ENCODE measurements at regions not wholly inside any gene's neighbourhood (a gene's known extent, or its start where the extent isn't known, plus 50 kb on each side); places are given as distances from the start of the nearest gene placed in this dataset.
"Not testable (repeated sequence)": the region's sequence is repeated elsewhere in the genome, so short reads cannot be mapped to it uniquely, and the experiment has no call there.

DNA sequence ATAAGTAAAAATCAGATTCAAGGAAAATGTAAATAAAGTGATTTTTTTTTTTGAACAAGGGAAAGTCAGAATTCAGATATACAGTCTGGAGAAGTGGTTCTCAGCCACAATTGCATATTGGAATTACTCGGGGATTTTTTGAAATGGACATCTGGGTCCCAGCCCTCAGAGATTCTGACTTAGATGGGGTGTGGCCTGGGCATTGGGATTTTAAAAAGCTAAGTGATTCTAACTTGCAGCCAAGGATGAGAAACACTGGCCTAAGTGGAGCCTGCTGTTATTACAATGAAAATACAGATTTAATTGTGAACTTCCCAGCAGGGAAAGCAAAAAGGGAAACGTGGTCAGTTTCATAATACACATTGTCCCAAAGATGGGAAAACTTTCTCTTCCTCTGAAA lies 273.8 kb downstream of the TTC8 start:
- Histone ChIP-seq H3K27me3 (ENCODE audit: control insufficient read depth in 1 of 2, insufficient read depth in 2 of 2, low read length in 2 of 2) (no peaks in the 10 kb centered on the region), H3K9me3 (ENCODE audit: control insufficient read depth in 1 of 2, insufficient read depth in 1 of 2, low read length in 2 of 2) (no peaks in the 10 kb centered on the region), H3K36me3 (ENCODE audit: insufficient read depth, low read length) (no peaks in the 10 kb centered on the region), H3K4me3 (ENCODE audit: low read length) (no peak overlapping the region), H3K4me1 (ENCODE audit: insufficient read depth, low read length) (no peaks in the 10 kb centered on the region), H3K27ac (ENCODE audit: low read depth in 1 of 2, low read length in 2 of 2) (no peak overlapping the region)
- Mint-ChIP-seq H3K4me1 (ENCODE audit: low read depth) (no peaks in the 10 kb centered on the region), H3K27ac (no peak overlapping the region), H3K27me3 (peaks cover under 1% of the 10 kb centered on the region), H3K4me3 (no peak overlapping the region), H3K36me3 (ENCODE audit: low read depth) (no peaks in the 10 kb centered on the region), H3K9me3 (no peaks in the 10 kb centered on the region)
- TF ChIP-seq, protein P1, sequence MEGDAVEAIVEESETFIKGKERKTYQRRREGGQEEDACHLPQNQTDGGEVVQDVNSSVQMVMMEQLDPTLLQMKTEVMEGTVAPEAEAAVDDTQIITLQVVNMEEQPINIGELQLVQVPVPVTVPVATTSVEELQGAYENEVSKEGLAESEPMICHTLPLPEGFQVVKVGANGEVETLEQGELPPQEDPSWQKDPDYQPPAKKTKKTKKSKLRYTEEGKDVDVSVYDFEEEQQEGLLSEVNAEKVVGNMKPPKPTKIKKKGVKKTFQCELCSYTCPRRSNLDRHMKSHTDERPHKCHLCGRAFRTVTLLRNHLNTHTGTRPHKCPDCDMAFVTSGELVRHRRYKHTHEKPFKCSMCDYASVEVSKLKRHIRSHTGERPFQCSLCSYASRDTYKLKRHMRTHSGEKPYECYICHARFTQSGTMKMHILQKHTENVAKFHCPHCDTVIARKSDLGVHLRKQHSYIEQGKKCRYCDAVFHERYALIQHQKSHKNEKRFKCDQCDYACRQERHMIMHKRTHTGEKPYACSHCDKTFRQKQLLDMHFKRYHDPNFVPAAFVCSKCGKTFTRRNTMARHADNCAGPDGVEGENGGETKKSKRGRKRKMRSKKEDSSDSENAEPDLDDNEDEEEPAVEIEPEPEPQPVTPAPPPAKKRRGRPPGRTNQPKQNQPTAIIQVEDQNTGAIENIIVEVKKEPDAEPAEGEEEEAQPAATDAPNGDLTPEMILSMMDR (IDR thresholded peaks at IDR 0.05), result no peak
- ChIA-PET CTCF (no interaction called here), POLR2A (no interaction called here)
- ATAC-seq (ENCODE audit: poor library complexity) (no peak), DNase-seq (no peak)
- intact Hi-C loops (cut with DNase I, micrococcal nuclease), result no loop called here

DNA sequence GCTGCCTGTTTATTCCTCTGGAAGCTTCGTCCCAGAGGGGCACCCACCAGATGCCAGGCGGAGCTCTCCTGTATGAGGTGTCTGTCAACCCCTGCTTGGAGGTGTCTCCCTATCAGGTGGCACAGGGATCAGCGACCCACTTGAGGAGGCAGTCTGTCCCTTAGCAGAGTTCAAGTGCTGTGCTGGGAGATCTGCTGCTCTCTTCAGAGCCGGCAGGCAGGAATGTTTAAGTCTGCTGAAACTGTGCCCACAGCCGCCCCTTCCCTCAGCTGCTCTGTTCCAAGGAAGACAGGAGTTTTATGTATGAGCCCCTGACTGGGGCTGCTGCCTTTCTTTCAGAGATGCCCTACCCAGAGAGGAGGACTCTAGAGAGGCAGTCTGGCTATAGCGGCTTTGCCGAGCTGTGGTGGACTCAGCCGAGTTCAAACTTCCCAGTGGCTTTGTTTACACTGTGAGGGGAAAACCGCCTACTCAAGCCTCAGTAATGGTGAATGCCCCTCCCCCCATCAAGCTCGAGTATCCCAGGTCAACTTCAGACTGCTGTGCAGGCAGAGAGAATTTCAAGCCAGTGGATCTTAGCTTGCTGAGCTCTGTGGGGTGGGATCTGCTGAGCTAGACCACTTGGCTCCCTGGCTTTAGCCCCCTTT lies 279.8 kb downstream of the TTC8 start:
- H3K36me3 ChIP-seq (ENCODE audit: insufficient read depth, low read length); H3K4me1 Mint-ChIP-seq (ENCODE audit: low read depth); DNase-seq; intact Hi-C loops (cut with DNase I, micrococcal nuclease); H3K36me3 Mint-ChIP-seq (ENCODE audit: low read depth); H3K4me3 ChIP-seq (ENCODE audit: low read length); H3K27ac Mint-ChIP-seq; H3K4me1 ChIP-seq (ENCODE audit: insufficient read depth, low read length); POLR2A ChIA-PET; ATAC-seq (ENCODE audit: poor library complexity); H3K9me3 Mint-ChIP-seq; H3K27ac ChIP-seq (ENCODE audit: low read depth in 1 of 2, low read length in 2 of 2); CTCF ChIA-PET; H3K4me3 Mint-ChIP-seq: not testable (repeated sequence)
- Histone ChIP-seq H3K27me3 (ENCODE audit: control insufficient read depth in 1 of 2, insufficient read depth in 2 of 2, low read length in 2 of 2) (peaks cover 0 to 10% of the 10 kb centered on the region in 2 experiments), H3K9me3 (ENCODE audit: control insufficient read depth in 1 of 2, insufficient read depth in 1 of 2, low read length in 2 of 2) (peaks cover 0 to 11% of the 10 kb centered on the region in 2 experiments)
- peaks cover 16% of the 10 kb centered on the region for H3K27me3 Mint-ChIP-seq

DNA sequence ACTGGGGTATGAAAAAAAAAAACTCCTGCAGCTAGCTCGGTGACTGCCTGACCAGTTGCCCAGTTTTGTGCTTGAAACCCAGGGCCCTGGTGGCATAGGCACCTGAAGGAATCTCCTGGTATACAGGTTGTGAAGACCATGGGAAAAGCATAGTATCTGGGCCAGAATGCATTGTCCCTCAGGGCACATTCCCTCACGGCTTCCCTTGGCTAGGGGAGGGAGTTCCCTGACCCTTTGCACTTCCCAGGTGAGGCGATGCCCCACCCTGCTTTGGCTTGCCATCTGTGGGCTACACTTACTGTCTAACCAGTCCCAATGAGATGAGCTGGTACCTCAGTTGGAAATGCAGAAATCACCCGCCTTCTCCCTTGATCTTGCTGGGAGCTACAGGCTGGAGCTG lies 280.4 kb downstream of the TTC8 start:
- H3K27me3 Mint-ChIP-seq, result peaks cover 16% of the 10 kb centered on the region
- POLR2A ChIA-PET, result not testable (repeated sequence)

More for the DNA sequence above, 280.4 kb downstream of the TTC8 start:
- H3K27ac Mint-ChIP-seq; H3K4me1 Mint-ChIP-seq (ENCODE audit: low read depth); H3K36me3 ChIP-seq (ENCODE audit: insufficient read depth, low read length); H3K4me1 ChIP-seq (ENCODE audit: insufficient read depth, low read length); H3K4me3 Mint-ChIP-seq; H3K36me3 Mint-ChIP-seq (ENCODE audit: low read depth); CTCF ChIA-PET; H3K9me3 Mint-ChIP-seq; ATAC-seq (ENCODE audit: poor library complexity); DNase-seq; H3K4me3 ChIP-seq (ENCODE audit: low read length); intact Hi-C loops (cut with DNase I, micrococcal nuclease); H3K27ac ChIP-seq (ENCODE audit: low read depth in 1 of 2, low read length in 2 of 2): not testable (repeated sequence)
- Histone ChIP-seq H3K27me3 (ENCODE audit: control insufficient read depth in 1 of 2, insufficient read depth in 2 of 2, low read length in 2 of 2) (peaks cover 0 to 10% of the 10 kb centered on the region in 2 experiments), H3K9me3 (ENCODE audit: control insufficient read depth in 1 of 2, insufficient read depth in 1 of 2, low read length in 2 of 2) (peaks cover 0 to 11% of the 10 kb centered on the region in 2 experiments)

Measured in CD4-positive, alpha-beta T cell (primary cell).